DMS 273 treated with DMSO at 0.1 percent for 48 hours (cell line): ENCODE measurements at regions not wholly inside any gene's neighbourhood (a gene's known extent, or its start where the extent isn't known, plus 50 kb on each side); places are given as distances from the start of the nearest gene placed in this dataset.

Source experiments
- DNase-seq: peaks from one replicate; lab custom pipeline; 2025; lab: John Stamatoyannopoulos, UW

DNA sequence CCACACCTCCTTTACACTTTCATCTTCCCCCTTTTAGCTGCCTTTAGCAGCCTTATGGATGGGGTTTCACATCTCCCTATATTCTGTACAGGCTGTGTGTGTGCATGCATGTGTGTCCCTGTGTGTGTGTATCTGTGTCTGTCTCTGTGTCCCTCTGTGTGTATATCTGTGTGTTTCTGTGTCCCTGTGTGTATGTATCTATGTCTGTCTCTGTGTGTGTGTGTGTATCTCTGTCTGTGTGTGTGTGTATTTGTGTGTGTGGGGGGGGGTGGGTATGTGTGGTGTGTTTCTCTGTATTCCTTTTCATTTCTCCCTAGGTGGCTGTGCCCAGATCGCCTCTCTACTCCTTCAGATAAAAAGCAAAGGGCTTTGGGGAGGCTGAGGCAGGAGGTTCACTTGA lies 52.2 kb upstream of the CD83 start:
- no peak for DNase-seq

DNA sequence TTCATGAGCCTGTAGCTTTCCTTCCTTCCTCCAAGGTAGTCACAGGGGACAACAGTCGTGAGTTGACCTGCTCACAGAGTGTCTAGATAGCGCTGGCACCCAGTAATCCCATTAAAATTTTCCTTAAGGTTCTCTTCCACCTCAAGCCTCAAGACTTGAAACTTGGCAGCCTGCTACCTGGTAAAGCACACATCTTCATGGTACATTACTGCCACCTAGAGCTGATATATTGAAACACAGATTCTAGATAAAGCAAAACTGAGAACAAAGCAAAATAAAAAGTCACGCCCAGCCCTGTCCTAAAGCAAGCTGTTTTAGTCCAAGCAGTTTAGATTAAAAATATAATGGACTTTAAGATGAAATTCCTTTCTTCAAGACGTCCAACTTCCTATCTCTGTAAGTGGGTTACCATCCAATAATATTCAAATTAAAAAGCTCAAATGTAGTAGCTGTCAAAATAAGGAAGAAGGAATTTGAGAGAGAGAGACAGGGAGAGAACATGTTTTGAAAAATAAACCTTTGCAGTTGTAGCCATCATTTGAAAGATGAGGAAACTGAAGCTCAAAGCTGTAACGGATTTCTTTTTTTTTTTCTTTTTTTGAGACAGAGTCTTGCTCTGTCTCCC lies 50.7 kb upstream of the CD83 start:
- peak; percentile 33 for DNase-seq

DNA sequence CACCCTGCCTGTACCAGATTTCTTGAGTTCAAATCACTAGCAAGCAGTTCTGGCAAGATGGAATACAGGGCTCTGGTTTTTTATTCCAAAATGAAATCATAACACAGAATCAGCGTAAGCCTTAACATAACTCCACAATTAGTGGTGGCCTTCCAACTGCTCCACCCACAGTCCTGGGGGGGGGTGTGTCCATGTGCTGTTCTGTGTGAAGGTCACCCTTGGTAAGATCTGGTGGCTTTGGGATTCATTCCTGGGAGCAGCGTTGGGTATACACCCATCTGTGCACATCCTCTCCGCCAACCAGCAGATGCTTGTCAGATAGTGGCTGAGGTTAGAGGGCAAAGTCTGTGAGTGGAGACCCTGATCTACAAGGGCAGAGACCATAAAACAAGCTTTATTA lies 49.9 kb upstream of the CD83 start:
- DNase-seq = no peak
